ENCODE measurements at regions not wholly inside any gene's neighbourhood (a gene's known extent, or its start where the extent isn't known, plus 50 kb on each side); places are given as distances from the start of the nearest gene placed in this dataset.
A peak's percentile ranks its signal among the peaks of the same experiment; 100 is the strongest.

DNA sequence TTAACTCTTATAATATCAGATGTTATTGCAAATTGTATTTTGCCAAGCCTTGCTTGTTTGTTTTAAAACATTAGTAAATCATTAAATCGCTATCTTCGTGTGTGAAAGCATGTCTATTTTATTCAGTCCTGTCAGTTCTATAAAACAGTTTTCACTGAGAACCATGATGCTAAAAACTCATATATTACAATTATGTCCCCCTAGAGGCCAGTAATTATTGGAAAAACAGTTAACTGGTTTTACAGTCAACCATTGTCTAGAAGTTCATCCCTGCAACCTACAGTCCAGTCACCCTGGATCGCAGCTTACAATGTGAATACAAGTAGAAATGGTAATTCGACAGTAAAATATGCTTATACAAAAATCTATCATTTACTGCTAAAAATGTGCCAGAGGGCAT, 311.5 kb upstream of the ROBO2 start:
- TF ChIP-seq, protein P1, sequence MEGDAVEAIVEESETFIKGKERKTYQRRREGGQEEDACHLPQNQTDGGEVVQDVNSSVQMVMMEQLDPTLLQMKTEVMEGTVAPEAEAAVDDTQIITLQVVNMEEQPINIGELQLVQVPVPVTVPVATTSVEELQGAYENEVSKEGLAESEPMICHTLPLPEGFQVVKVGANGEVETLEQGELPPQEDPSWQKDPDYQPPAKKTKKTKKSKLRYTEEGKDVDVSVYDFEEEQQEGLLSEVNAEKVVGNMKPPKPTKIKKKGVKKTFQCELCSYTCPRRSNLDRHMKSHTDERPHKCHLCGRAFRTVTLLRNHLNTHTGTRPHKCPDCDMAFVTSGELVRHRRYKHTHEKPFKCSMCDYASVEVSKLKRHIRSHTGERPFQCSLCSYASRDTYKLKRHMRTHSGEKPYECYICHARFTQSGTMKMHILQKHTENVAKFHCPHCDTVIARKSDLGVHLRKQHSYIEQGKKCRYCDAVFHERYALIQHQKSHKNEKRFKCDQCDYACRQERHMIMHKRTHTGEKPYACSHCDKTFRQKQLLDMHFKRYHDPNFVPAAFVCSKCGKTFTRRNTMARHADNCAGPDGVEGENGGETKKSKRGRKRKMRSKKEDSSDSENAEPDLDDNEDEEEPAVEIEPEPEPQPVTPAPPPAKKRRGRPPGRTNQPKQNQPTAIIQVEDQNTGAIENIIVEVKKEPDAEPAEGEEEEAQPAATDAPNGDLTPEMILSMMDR (conservative IDR thresholded peaks at IDR 0.05; ENCODE audit: low read depth, low read length) = no peak
- no peak overlapping the region for H3K4me3 ChIP-seq (ENCODE audit: low read length)
- no peak for DNase-seq (ENCODE audit: low read depth)

DNA sequence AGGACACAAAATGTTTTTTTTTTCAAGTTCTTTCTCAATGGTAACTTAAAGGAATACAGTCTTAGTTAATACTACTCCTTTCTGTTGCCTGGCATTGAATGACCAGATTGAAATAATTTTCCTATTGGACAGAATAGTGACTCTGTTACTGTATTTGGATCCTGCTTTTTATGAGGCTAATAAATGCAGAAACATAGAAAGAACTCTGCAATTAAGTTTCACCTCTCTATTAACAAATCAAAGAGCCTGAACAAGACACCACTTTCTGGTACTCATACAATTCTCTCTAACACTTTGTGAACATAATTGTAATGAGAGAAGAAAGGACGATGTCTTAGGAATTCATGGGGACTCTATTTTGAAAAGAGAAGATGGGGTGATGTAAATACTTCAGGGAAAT, 308.4 kb upstream of the ROBO2 start:
- no peak overlapping the region for H3K4me3 ChIP-seq (ENCODE audit: low read length)
- DNase-seq (ENCODE audit: low read depth) = no peak
- TF ChIP-seq, protein P1 (conservative IDR thresholded peaks at IDR 0.05; ENCODE audit: low read depth, low read length) = no peak

DNA sequence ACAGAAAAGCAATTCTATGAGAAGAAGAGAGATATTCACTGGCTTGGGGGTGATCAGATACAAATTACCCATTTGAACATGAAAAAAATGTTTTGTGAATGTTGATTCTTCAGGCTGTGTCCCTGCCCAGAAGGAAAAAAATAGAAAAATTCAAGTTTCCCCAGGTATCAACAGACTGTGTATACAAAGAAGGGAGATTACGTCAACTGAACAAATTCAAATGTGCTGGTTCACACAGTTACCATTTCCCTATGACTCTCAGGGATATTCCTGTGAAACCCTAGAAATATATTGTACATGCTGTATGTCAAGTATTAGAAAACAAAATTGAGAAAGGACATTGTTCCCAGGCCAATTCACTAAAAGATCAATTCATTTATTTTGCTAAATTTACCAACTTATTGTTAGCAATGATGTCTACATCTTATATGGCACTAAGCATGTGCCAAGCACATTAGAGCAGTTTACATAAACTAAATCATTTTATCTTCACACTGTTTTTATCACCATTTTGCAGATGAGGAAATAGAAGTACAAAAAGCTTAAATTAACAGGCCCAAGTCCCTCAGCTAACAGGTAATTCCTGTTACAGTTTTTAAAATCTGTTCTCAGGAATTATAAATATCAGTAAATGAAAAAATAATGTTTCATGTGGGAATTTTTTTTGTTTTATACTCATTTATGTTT, 306.7 kb upstream of the ROBO2 start:
- TF ChIP-seq, protein P1 (conservative IDR thresholded peaks at IDR 0.05; ENCODE audit: low read depth, low read length) = no peak
- DNase-seq (ENCODE audit: low read depth) = no peak
- no peak overlapping the region for H3K4me3 ChIP-seq (ENCODE audit: low read length)

DNA sequence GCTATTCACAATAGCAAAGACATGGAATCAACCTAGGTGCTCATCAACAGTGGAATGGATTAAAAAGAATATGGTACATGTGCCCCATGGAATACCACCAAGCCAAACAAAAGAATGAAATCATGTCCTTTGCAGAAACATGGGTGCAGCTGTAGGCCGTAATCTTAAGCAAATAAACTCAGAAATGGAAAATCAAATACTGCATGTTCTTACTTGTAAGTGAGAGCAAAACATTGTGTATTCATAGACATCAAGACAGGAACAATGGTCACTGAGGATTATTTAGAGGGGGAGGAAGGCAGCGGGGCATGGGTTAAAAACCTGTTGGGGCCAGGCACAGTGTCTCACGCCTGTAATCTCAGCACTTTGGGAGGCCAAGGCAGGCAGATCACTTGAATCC, 304.7 kb upstream of the ROBO2 start:
- TF ChIP-seq, protein P1 (conservative IDR thresholded peaks at IDR 0.05; ENCODE audit: low read depth, low read length) = no peak
- DNase-seq (ENCODE audit: low read depth) = no peak
- H3K4me3 ChIP-seq (ENCODE audit: low read length) = no peak overlapping the region

DNA sequence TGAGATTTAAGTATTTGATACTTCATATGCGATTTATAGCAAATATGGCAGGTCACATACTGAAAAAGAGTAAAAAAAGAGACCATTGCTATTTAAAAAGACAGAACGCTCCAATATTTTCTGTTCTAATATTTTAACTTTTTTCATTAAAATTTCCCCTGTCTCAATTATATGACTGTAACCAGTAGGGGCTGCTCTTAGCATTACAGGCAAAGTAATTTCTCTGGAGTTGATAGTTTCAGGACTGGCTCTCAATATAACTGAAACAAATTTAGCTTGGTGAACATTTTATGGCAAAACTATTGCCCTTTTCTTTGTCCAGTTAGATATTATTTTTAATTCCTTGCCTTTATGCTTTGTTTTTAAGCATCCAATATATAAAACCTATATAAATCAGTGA, 286.3 kb upstream of the ROBO2 start:
- DNase-seq (ENCODE audit: low read depth) = no peak
- TF ChIP-seq, protein P1 (conservative IDR thresholded peaks at IDR 0.05; ENCODE audit: low read depth, low read length) = peak; percentile 49
- H3K4me3 ChIP-seq (ENCODE audit: low read length) = no peak overlapping the region

DNA sequence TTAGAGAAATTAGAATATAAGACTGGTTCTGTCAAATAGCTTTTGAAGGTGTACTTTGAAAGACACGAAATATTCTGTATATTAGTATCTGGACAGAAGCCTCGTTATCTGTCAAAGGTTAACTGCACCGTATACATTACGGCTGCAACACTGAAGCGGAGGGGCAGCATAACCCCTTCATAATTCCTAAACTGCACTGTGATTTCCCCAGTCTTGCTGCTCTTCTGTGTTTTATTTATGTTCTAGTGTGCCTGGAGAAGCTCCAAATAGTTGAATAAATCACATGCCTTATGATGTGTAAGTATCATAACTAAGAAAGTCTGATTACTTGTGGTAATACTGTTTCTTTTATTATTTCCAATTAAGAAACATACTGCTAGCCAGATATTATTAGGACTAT, 285.7 kb upstream of the ROBO2 start:
- H3K4me3 ChIP-seq (ENCODE audit: low read length) = no peak overlapping the region
- DNase-seq (ENCODE audit: low read depth) = no peak
- TF ChIP-seq, protein P1 (conservative IDR thresholded peaks at IDR 0.05; ENCODE audit: low read depth, low read length) = no peak

DNA sequence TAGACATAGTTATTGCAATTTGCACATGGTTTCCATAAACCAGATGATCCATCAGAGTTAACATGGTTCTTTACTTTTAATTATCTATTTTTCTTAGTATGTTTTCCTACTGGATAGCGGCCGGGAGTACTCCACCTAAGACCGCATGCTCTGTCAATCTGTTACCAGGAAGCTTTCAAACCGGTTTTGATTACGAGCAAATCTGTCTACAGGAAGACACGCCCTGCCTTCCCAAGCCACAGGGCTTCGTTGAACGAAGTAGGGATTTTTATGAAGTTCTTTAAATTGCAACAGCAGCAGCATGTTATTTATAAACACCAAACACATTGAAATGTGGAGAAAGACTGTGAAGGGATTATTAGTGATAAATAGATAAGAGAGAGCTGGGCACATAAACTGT, 283.3 kb upstream of the ROBO2 start:
- no peak for DNase-seq (ENCODE audit: low read depth)
- TF ChIP-seq, protein P1 (conservative IDR thresholded peaks at IDR 0.05; ENCODE audit: low read depth, low read length) = no peak
- H3K4me3 ChIP-seq (ENCODE audit: low read length) = no peak overlapping the region
